NCI-H2196 treated with DMSO at 0.1 percent for 48 hours (cell line): ENCODE measurements at regions not wholly inside any gene's neighbourhood (a gene's known extent, or its start where the extent isn't known, plus 50 kb on each side); places are given as distances from the start of the nearest gene placed in this dataset.
A peak's percentile ranks its signal among the peaks of the same experiment; 100 is the strongest.

ENCODE experiments used
- DNase-seq: peaks from one replicate; lab custom pipeline; 2025; ENCODE audit not compliant: unreplicated experiment; lab: John Stamatoyannopoulos, UW

GRCh38 chr3:106018929-106019550, 150.2 kb upstream of the CBLB start:
- no peak for DNase-seq

GRCh38 chr3:106022913-106023312, 154.1 kb upstream of the CBLB start:
- DNase-seq = no peak

GRCh38 chr3:106025151-106025722, 156.4 kb upstream of the CBLB start:
- DNase-seq = peak; percentile 92

- DNase-seq = no peak
Measured at GRCh38 chr3:106029954-106030626, 161.3 kb upstream of the CBLB start.

GRCh38 chr3:106030627-106030963, 161.8 kb upstream of the CBLB start:
- no peak for DNase-seq

- DNase-seq = no peak
Measured at GRCh38 chr3:106032479-106032878, 163.7 kb upstream of the CBLB start.

GRCh38 chr3:106033654-106034053, 164.8 kb upstream of the CBLB start:
- DNase-seq = no peak

GRCh38 chr3:106034313-106034712, 165.5 kb upstream of the CBLB start:
- no peak for DNase-seq

GRCh38 chr3:106035619-106036018, 166.8 kb upstream of the CBLB start:
- no peak for DNase-seq

GRCh38 chr3:106036696-106037095, 167.9 kb upstream of the CBLB start:
- DNase-seq = no peak

GRCh38 chr3:106047221-106047620, 178.4 kb upstream of the CBLB start:
- no peak for DNase-seq

- DNase-seq = no peak
Measured at GRCh38 chr3:106048946-106049481, 180.2 kb upstream of the CBLB start.

GRCh38 chr3:106049821-106050220, 181.0 kb upstream of the CBLB start:
- DNase-seq = no peak

GRCh38 chr3:106056931-106057330, 188.1 kb upstream of the CBLB start:
- DNase-seq = no peak

GRCh38 chr3:106058475-106058874, 189.7 kb upstream of the CBLB start:
- no peak for DNase-seq

- DNase-seq = no peak
Measured at GRCh38 chr3:106059953-106060517, 191.2 kb upstream of the CBLB start.

GRCh38 chr3:106063909-106064308, 195.1 kb upstream of the CBLB start:
- no peak for DNase-seq

- DNase-seq = no peak
Measured at GRCh38 chr3:106065831-106066230, 197.0 kb upstream of the CBLB start.

GRCh38 chr3:106067711-106068110, 198.9 kb upstream of the CBLB start:
- DNase-seq = no peak

- no peak for DNase-seq
Measured at GRCh38 chr3:106068381-106068780, 199.6 kb upstream of the CBLB start.

GRCh38 chr3:106068795-106069194, 200.0 kb upstream of the CBLB start:
- no peak for DNase-seq

- DNase-seq = no peak
Measured at GRCh38 chr3:106070187-106070586, 201.4 kb upstream of the CBLB start.
